ENCODE measurements at regions not wholly inside any gene's neighbourhood (a gene's known extent, or its start where the extent isn't known, plus 50 kb on each side); places are given as distances from the start of the nearest gene placed in this dataset.
A peak's percentile ranks its signal among the peaks of the same experiment; 100 is the strongest.

DNA sequence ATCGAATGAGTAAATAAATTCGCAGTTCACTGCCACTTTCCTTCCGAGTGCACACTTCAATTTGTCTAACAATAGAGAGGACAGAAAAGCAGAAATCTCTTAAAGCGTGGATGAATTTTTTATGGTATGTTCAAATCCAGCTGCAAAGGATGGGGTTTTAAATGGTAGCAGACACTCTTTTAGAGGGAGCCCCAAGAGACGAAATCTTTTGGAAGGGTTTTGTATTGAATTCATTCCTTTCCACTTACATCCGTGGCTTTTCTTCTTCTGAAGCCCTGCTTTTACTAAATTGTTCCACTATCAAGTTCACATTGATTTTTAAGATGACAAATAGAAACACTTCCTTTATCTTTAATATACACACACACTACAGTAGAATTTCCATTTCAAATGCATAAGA lies 680.7 kb downstream of the NR4A2 start:
- 66 to 78% (median 68%) methylated on average over 6 of the region's 6 CpGs for WGBS, 4 donors
- no peak for TF ChIP-seq POLR2A (IDR thresholded peaks at IDR 0.05)
- TF ChIP-seq, protein P1, sequence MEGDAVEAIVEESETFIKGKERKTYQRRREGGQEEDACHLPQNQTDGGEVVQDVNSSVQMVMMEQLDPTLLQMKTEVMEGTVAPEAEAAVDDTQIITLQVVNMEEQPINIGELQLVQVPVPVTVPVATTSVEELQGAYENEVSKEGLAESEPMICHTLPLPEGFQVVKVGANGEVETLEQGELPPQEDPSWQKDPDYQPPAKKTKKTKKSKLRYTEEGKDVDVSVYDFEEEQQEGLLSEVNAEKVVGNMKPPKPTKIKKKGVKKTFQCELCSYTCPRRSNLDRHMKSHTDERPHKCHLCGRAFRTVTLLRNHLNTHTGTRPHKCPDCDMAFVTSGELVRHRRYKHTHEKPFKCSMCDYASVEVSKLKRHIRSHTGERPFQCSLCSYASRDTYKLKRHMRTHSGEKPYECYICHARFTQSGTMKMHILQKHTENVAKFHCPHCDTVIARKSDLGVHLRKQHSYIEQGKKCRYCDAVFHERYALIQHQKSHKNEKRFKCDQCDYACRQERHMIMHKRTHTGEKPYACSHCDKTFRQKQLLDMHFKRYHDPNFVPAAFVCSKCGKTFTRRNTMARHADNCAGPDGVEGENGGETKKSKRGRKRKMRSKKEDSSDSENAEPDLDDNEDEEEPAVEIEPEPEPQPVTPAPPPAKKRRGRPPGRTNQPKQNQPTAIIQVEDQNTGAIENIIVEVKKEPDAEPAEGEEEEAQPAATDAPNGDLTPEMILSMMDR (IDR thresholded peaks at IDR 0.05): no peak
- no peak for ATAC-seq
- DNase-seq: no peak
- H3K27me3 ChIP-seq: no peaks in the 10 kb centered on the region
- no peak overlapping the region for H3K4me3 ChIP-seq
- no peak overlapping the region for H3K27ac ChIP-seq
- no peaks in the 10 kb centered on the region for H3K4me1 ChIP-seq
- no peaks in the 10 kb centered on the region for H3K9me3 ChIP-seq
- no peaks in the 10 kb centered on the region for H3K36me3 ChIP-seq
- intact Hi-C loops (cut with DNase I): no loop called here

DNA sequence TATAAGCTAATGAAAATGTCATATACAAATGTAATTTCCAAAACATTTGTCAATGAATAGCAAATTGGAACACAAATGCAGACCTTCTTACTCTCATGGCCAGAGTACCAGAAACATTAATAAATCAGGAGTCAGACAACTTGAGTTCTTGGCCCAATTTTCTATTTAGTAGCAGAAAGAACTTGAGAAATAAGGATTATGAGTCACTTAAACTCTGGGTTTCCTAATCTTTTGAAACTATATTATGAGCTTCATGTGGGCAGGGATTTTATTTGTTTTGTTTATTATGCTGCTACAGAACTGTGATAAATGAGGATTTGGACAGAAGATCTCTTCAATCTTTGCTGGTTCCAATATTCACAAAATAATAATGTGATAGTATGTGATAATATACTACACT lies 686.7 kb downstream of the NR4A2 start:
- no peaks in the 10 kb centered on the region for H3K36me3 ChIP-seq
- TF ChIP-seq, protein P1 (IDR thresholded peaks at IDR 0.05): no peak
- no peak for TF ChIP-seq POLR2A (IDR thresholded peaks at IDR 0.05)
- no peak for DNase-seq
- no peaks in the 10 kb centered on the region for H3K9me3 ChIP-seq
- H3K4me1 ChIP-seq: no peaks in the 10 kb centered on the region
- H3K4me3 ChIP-seq: no peak overlapping the region
- no peak overlapping the region for H3K27ac ChIP-seq
- intact Hi-C loops (cut with DNase I): no loop called here
- H3K27me3 ChIP-seq: no peaks in the 10 kb centered on the region
- ATAC-seq: no peak

DNA sequence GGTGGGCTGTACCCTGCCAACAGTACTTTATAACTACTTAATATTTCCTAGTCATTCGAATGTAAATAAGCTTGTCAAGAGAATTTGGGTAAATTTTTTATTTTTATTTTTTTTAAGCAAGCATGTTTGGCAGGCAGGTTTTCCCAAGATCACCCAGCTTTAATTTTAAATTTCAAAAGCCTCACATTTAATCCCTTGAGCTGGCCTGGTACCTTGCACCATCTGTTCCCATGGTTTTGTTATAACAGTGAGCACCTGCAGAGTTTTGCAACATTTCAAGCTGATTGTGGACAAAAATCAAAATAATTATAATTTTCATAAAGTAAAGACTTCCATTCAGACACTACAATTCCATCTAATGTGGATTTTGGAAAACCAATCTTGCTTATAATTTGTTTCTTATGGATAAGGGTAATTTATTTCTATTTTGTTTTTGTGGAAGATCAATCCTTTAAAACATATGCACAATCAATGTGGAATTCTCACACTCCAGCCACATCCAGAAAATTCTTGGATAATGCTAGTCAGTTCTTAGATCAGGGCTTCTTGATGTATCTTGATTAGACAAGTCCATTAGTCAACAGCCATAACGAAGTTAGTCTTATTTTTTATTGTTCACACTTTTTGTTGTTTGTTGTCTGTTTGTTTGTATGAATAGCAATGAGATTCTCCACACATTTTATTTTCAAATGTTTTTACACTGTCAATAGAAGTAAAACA lies 689.3 kb downstream of the NR4A2 start:
- intact Hi-C loops (cut with DNase I): no loop called here
- Histone ChIP-seq H3K9me3 (no peaks in the 10 kb centered on the region), H3K27ac (no peak overlapping the region), H3K4me1 (no peaks in the 10 kb centered on the region), H3K27me3 (no peaks in the 10 kb centered on the region), H3K36me3 (no peaks in the 10 kb centered on the region), H3K4me3 (no peak overlapping the region)
- TF ChIP-seq, protein P1 (IDR thresholded peaks at IDR 0.05): no peak
- no peak for TF ChIP-seq POLR2A (IDR thresholded peaks at IDR 0.05)
- DNase-seq: no peak
- no peak for ATAC-seq
- 56 to 63% (median 59%) methylated on average over 2 of the region's 2 CpGs for WGBS, 4 donors

DNA sequence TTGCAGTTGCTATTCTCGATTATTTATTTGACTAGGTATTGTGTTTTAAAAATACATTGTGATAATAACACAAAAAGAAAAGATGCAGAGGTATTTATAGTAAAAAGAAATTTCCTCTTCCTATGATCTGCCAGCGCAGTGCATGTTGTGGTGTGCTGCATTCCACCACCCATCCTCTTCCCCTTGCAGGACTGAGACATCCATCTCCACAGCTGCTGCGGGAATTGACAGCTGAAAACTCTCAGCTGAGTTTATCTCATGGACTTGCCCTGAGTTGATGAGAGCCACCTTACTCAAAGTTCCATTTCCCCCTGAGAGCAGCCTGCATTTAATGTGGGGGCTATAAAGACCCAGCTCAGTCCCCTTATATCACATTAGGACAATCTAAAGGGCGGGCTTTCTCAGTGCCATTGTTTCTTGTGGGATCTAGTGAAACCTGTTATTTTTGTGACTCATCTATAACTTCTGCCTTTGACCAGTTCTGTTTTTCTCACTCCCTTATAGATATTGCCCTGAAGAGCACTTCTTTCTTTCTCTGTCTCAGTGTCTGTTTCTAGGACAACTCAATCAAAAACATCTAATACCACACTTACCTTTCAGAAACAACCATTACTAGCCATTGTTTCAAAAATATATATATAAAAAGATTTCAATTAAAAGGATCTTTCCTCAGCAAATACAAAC lies 698.5 kb downstream of the NR4A2 start:
- H3K4me1 ChIP-seq: no peaks in the 10 kb centered on the region
- no peaks in the 10 kb centered on the region for H3K9me3 ChIP-seq
- TF ChIP-seq, protein P1 (IDR thresholded peaks at IDR 0.05): no peak
- no peak for TF ChIP-seq POLR2A (IDR thresholded peaks at IDR 0.05)
- DNase-seq (peak in 1 of 5 donors; percentile 17), ATAC-seq (peak in 1 of 4 donors; percentile 22)
- intact Hi-C loops (cut with DNase I): no loop called here
- no peak overlapping the region for H3K4me3 ChIP-seq
- 27 to 43% (median 38%) methylated on average over 4 of the region's 4 CpGs for WGBS, 4 donors
- H3K27ac ChIP-seq: no peak overlapping the region
- no peaks in the 10 kb centered on the region for H3K36me3 ChIP-seq
- H3K27me3 ChIP-seq: no peaks in the 10 kb centered on the region

All from heart left ventricle (tissue), 16 donors.